Trophoblast cell (in vitro differentiated cells and primary cell): ENCODE measurements at regions not wholly inside any gene's neighbourhood (a gene's known extent, or its start where the extent isn't known, plus 50 kb on each side); places are given as distances from the start of the nearest gene placed in this dataset.

Experiments used
- DNase-seq, 2 donors: peaks; one replicate each; pipeline ENCODE4 v3.0.0-alpha.2; 2016
- H2AFZ ChIP-seq: 2 replicates; pipeline ENCODE4 v1.6.1; 2013; ENCODE audit warnings: low read length, moderate library complexity, mild to moderate bottlenecking; ENCODE audit not compliant: insufficient read depth, poor library complexity
- H2AK5ac ChIP-seq: 2 replicates; pipeline ENCODE4 v1.6.1; 2013; ENCODE audit warnings: mild to moderate bottlenecking, low read length
- H2BK120ac ChIP-seq: 2 replicates; pipeline ENCODE4 v1.6.1; 2013; ENCODE audit warnings: low read length, mild to moderate bottlenecking, moderate library complexity; ENCODE audit not compliant: insufficient read depth, poor library complexity
- H2BK12ac ChIP-seq: 2 replicates; pipeline ENCODE4 v1.6.1; 2013; ENCODE audit warnings: mild to moderate bottlenecking, low read length, moderate library complexity
- H2BK5ac ChIP-seq: 2 replicates; pipeline ENCODE4 v1.6.1; 2013; ENCODE audit warnings: low read length, low read depth, moderate library complexity, mild to moderate bottlenecking; ENCODE audit not compliant: poor library complexity
- H3K14ac ChIP-seq: 2 replicates; pipeline ENCODE4 v1.6.1; 2013; ENCODE audit warnings: mild to moderate bottlenecking, low read length
- H3K18ac ChIP-seq: 2 replicates; pipeline ENCODE4 v1.6.1; 2013; ENCODE audit warnings: mild to moderate bottlenecking, low read length
- H3K23ac ChIP-seq: 2 replicates; pipeline ENCODE4 v1.6.1; 2013; ENCODE audit warnings: low read length
- H3K27ac ChIP-seq: 2 replicates; pipeline ENCODE4 v1.5.1; 2013; ENCODE audit warnings: low read depth, mild to moderate bottlenecking, inconsistent platforms, low read length, moderate library complexity
- H3K27me3 ChIP-seq: 2 replicates; pipeline ENCODE4 v1.6.1; 2013; ENCODE audit warnings: inconsistent platforms, mild to moderate bottlenecking, low read length, moderate library complexity; ENCODE audit not compliant: insufficient read depth
- H3K36me3 ChIP-seq, 2 experiments: 1 replicate in 1 of 2; 2 replicates in 1 of 2; pipeline ENCODE4 v1.6.1; 2013; ENCODE audit warnings: low read length in 2 of 2, mild to moderate bottlenecking in 2 of 2, moderate library complexity in 1 of 2; ENCODE audit not compliant: insufficient read depth in 2 of 2, control insufficient read depth in 1 of 2
- H3K4ac ChIP-seq: 2 replicates; pipeline ENCODE4 v1.6.1; 2013; ENCODE audit warnings: low read depth, mild to moderate bottlenecking, low read length, moderate library complexity
- H3K4me1 ChIP-seq, 2 experiments: 1 replicate in 1 of 2; 2 replicates in 1 of 2; pipeline ENCODE4 v1.6.1; 2013; ENCODE audit warnings: low read length in 2 of 2, mild to moderate bottlenecking in 2 of 2, moderate library complexity in 1 of 2; ENCODE audit not compliant: insufficient read depth in 2 of 2, control insufficient read depth in 1 of 2
- H3K4me2 ChIP-seq: 2 replicates; pipeline ENCODE4 v1.6.1; 2013; ENCODE audit warnings: inconsistent platforms, mild to moderate bottlenecking, low read length, moderate library complexity
- H3K4me3 ChIP-seq: 2 replicates; pipeline ENCODE4 v1.5.1; 2013; ENCODE audit warnings: mild to moderate bottlenecking, low read depth, low read length, inconsistent platforms
- H3K79me1 ChIP-seq: one replicate; pipeline ENCODE4 v1.6.1; 2013; ENCODE audit warnings: low read length
- H3K79me2 ChIP-seq: 2 replicates; pipeline ENCODE4 v1.6.1; 2013; ENCODE audit warnings: low read length, mild to moderate bottlenecking; ENCODE audit not compliant: control insufficient read depth, insufficient read depth, poor library complexity
- H3K9ac ChIP-seq: 2 replicates; pipeline ENCODE4 v1.6.1; 2013; ENCODE audit warnings: mild to moderate bottlenecking, low read length
- H3K9me3 ChIP-seq: 2 replicates; pipeline ENCODE4 v1.6.1; 2013; ENCODE audit warnings: low read depth, mild to moderate bottlenecking, control low read depth, inconsistent platforms, low read length; ENCODE audit not compliant: insufficient read depth
- H4K12ac ChIP-seq: 2 replicates; pipeline ENCODE4 v1.6.1; 2013; ENCODE audit warnings: low read depth, mild to moderate bottlenecking, low read length, moderate library complexity
- H4K8ac ChIP-seq: 2 replicates; pipeline ENCODE4 v1.6.1; 2013; ENCODE audit warnings: low read depth, mild to moderate bottlenecking, low read length, moderate library complexity
- H4K91ac ChIP-seq: one replicate; pipeline ENCODE4 v1.6.1; 2013; ENCODE audit warnings: low read depth, mild to moderate bottlenecking, low read length, moderate library complexity
- WGBS: extraction: QIAGEN DNeasy Blood & Tissue Kit; methylation state at CpG from one replicate; pipeline ENCODE4 v1.1.7; 2013; ENCODE audit warnings: missing lambda C conversion rate; ENCODE audit not compliant: insufficient read length, insufficient coverage; ENCODE audit errors: extremely low coverage; 5-methylcytosine and 5-hydroxymethylcytosine counted together

- DNase-seq: no peak
- Histone ChIP-seq H3K14ac (no peak overlapping the region), H3K27me3 (no peaks in the 10 kb centered on the region), H2AK5ac (no peak overlapping the region), H2BK12ac (no peak overlapping the region), H3K4ac (no peak overlapping the region), H3K4me2 (no peak overlapping the region), H4K91ac (no peak overlapping the region), H3K36me3 (no peaks in the 10 kb centered on the region), H3K79me2 (no peaks in the 10 kb centered on the region), H4K12ac (no peak overlapping the region), H3K79me1 (no peaks in the 10 kb centered on the region), H3K18ac (no peak overlapping the region), H3K4me1 (no peaks in the 10 kb centered on the region), H4K8ac (no peak overlapping the region), H3K27ac (no peak overlapping the region), H2BK5ac (no peak overlapping the region), H3K4me3 (no peak overlapping the region), H3K9me3 (no peaks in the 10 kb centered on the region), H2AFZ (no peak overlapping the region), H3K9ac (no peak overlapping the region), H2BK120ac (no peak overlapping the region), H3K23ac (no peak overlapping the region)
- no CpG with 5 or more reads among the region's 6 CpGs for WGBS
Measured at GRCh38 chr4:11869191-11869870, 440.6 kb upstream of the HS3ST1 start.

DNA sequence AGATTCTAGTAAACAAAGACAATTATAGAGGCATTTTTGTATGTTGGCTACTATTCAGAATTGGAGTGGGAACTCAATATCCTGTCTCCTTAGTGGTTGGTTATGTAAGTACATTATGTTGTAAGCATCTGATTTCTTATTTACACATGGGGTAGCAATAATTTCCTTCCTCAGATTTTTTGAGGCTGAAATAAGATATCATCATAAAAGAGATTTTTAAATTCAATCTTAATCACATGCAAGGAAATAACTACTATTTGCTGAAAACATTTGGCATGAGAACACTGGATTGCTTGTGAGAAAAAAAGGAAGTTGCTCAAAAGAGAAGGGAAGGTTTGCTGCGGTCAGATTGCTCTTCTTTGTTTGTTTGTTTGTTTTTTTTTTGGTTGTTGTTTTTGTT lies 437.7 kb upstream of the HS3ST1 start:
- H3K4me2 ChIP-seq: no peak overlapping the region
- H3K36me3 ChIP-seq: no peaks in the 10 kb centered on the region
- H3K4ac ChIP-seq: no peak overlapping the region
- no peak overlapping the region for H4K12ac ChIP-seq
- no peak overlapping the region for H2BK5ac ChIP-seq
- no peaks in the 10 kb centered on the region for H3K4me1 ChIP-seq
- no peak overlapping the region for H3K27ac ChIP-seq
- H3K79me2 ChIP-seq: no peaks in the 10 kb centered on the region
- no peak overlapping the region for H4K91ac ChIP-seq
- no peak overlapping the region for H3K14ac ChIP-seq
- H3K79me1 ChIP-seq: no peaks in the 10 kb centered on the region
- H4K8ac ChIP-seq: no peak overlapping the region
- DNase-seq: no peak
- H3K9me3 ChIP-seq: peaks cover 3% of the 10 kb centered on the region
- no peak overlapping the region for H2BK12ac ChIP-seq
- no peaks in the 10 kb centered on the region for H3K27me3 ChIP-seq
- no peak overlapping the region for H3K9ac ChIP-seq
- H3K18ac ChIP-seq: no peak overlapping the region
- WGBS: no CpG with 5 or more reads among the region's 1 CpG
- no peak overlapping the region for H2AK5ac ChIP-seq
- H2BK120ac ChIP-seq: no peak overlapping the region
- H3K4me3 ChIP-seq: no peak overlapping the region
- H2AFZ ChIP-seq: no peak overlapping the region
- H3K23ac ChIP-seq: no peak overlapping the region

GRCh38 chr4:11860996-11861395 lies 432.3 kb upstream of the HS3ST1 start:
- Histone ChIP-seq H2BK5ac (no peak overlapping the region), H3K79me2 (no peaks in the 10 kb centered on the region), H2BK12ac (no peak overlapping the region), H4K8ac (no peak overlapping the region), H3K4ac (no peak overlapping the region), H2BK120ac (no peak overlapping the region), H2AK5ac (no peak overlapping the region), H4K91ac (no peak overlapping the region), H3K18ac (no peak overlapping the region), H3K23ac (no peak overlapping the region), H3K9ac (no peak overlapping the region), H3K4me3 (no peak overlapping the region), H3K79me1 (no peaks in the 10 kb centered on the region), H3K36me3 (no peaks in the 10 kb centered on the region), H3K4me1 (no peaks in the 10 kb centered on the region), H3K9me3 (peaks cover 3% of the 10 kb centered on the region), H2AFZ (no peak overlapping the region), H3K27ac (no peak overlapping the region), H3K14ac (no peak overlapping the region), H3K4me2 (no peak overlapping the region), H3K27me3 (no peaks in the 10 kb centered on the region), H4K12ac (no peak overlapping the region)
- WGBS: no CpG with 5 or more reads among the region's 1 CpG
- no peak for DNase-seq

GRCh38 chr4:11857881-11858280 lies 429.2 kb upstream of the HS3ST1 start:
- Histone ChIP-seq H3K36me3 (no peaks in the 10 kb centered on the region), H3K9me3 (peaks cover 3% of the 10 kb centered on the region), H3K4me2 (no peak overlapping the region), H3K14ac (no peak overlapping the region), H3K4ac (no peak overlapping the region), H2BK5ac (no peak overlapping the region), H3K18ac (no peak overlapping the region), H4K91ac (no peak overlapping the region), H3K79me1 (no peaks in the 10 kb centered on the region), H3K27me3 (no peaks in the 10 kb centered on the region), H3K23ac (no peak overlapping the region), H2AK5ac (no peak overlapping the region), H3K27ac (no peak overlapping the region), H2AFZ (no peak overlapping the region), H2BK120ac (no peak overlapping the region), H2BK12ac (no peak overlapping the region), H3K9ac (no peak overlapping the region), H4K8ac (no peak overlapping the region), H3K79me2 (no peaks in the 10 kb centered on the region), H3K4me3 (no peak overlapping the region), H3K4me1 (no peaks in the 10 kb centered on the region), H4K12ac (no peak overlapping the region)
- DNase-seq: no peak
